Superior temporal gyrus (tissue), 1 donor: ENCODE measurements at regions not wholly inside any gene's neighbourhood (a gene's known extent, or its start where the extent isn't known, plus 50 kb on each side); places are given as distances from the start of the nearest gene placed in this dataset.

ENCODE experiments used
- DNase-seq: peaks from one replicate; pipeline ENCODE4 v3.0.0-alpha.2; 2016; ENCODE audit errors: extremely low spot score

DNA sequence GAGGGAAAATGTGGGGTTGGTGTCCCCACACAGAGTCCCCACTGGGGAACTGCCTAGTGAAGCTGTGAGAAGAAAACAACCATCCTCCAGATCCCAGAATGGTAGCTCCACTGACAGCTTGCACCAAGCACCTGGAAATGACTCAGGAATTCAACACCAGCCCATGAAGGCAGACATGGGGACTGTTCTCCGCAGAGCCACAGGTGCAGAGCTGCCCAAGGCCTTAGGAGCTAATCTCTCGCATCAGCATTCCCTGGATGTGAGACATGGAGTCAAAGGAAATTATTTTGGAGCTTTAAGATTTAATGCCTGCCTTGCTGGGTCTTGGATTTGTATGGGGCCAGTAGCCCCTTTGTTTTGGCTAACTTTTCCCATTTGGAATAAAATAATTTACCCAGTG, 367.9 kb downstream of the FAM133A start:
- no peak for DNase-seq

DNA sequence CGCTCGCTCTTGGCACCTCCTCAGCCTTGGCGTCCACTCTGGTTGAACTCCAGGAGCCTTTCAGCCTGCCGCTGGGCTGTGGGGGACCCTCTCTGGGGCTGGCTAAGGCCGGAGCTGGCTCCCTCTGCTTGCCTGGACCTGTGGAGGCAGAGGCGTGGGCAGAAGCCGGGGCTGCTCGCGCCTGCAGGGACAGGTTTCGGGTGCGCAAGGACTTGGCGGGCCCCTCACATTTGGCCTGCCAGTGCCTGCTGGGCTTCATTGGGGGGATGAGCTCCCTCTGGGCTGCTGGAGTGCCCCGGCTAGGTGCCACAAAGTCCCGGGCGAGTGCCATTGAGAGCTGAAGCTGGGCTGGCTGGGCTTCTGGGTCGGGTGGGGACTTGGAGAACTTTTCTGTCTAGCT, 371.7 kb downstream of the FAM133A start:
- DNase-seq, result no peak

DNA sequence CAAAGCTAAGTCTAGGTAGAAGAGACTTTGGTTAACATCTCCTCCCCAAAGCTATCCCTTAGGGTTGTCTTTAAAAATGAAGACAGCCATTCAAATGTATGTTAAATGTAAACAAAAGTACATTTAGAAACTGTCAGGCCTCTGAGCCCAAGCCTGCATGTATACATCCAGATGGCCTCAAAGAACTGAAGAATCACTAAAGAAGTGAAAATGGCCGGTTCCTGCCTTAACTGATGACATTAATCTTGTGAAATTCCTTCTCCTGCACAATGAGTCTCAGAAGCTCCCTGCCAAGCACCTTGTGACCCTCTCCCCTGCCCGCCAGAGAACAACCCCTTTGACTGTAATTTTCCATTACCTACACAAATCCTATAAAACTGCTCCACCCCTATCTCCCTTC, 377.9 kb downstream of the FAM133A start:
- no peak for DNase-seq

DNA sequence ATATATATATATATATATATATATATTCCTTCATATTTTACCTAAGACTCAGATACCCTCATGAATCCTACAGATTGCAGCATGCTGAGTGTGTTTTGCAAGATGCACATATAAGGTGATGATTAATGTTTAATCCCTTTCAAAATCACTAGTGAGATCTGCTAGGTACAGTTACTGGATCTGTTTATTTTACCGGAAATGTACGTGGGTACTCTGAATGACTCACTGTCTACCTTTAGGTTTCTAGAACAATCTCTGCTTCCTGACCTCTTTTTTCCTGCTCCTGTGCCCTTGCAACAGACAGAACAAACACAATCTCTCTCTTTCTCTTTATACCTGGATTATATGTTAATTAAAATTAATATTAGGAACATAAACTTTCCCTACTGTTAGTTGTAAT, 379.6 kb downstream of the FAM133A start:
- DNase-seq, result no peak

DNA sequence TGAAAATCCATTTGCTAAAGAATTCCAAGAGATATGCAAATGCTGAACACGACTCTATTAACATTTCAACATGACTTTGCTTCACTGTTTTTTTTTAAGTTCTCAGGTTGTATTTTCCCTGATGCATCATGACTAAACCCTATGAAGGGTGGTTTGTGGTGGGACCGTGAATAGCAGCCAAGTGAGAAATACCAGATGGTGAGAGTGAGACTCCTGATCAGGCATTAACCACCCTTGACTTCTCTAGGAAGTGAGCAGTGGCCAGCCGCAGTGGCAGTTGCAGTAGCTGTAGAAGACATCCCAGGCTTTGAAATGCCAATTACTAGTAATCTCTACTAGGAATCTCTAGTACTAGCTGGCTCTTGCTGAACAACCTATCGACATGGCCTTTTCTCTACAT, 383.4 kb downstream of the FAM133A start:
- DNase-seq, result no peak

DNA sequence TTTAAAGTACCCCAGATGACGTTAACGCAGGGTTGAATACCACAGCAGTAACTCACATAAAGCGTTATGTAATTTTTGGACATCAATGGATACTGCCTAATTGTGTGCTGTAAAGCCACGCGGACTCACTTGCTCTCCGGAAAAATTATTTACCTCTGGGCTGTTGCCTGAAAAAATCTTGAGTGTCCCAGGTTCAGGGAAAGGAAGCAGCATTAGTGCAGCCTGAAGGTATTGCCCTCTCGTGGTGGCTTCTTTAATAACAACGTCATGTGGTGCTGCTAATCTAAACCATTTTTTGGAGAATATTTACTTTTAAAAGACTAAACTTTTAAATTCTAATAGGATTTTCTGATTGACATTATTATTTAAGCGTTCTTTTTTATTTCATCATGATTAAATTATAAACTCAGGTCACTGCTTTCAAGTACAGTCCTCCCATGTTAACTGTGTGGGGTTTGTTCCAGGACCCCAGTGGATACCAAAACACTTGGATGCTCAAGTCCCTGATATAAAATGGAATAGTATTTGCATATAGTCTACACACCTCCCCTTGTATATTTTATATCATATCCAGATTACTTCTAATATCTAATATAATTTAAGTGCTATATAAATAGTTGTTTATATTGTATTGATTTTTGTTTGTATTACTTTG, 384.8 kb downstream of the FAM133A start:
- DNase-seq, result peak; percentile 20

DNA sequence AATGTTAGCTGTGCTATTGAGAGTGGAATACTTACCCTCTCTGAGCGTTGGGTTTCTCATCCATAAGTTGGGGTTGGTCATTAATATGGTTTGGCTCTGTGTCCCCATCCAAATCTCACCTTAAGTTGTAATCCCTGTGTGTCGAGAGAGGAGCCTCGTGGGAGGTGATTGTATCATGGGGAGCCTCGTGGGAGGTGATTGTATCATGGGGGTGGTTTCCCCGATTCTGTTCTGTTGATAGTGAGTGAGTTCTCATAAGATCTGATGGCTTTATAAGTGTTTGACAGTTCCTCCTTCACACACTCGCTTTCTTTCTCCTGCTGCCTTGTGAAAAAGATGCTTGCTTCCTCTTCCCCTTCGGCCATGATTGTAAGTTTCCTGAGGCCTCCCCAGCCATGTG, 391.1 kb downstream of the FAM133A start:
- no peak for DNase-seq

DNA sequence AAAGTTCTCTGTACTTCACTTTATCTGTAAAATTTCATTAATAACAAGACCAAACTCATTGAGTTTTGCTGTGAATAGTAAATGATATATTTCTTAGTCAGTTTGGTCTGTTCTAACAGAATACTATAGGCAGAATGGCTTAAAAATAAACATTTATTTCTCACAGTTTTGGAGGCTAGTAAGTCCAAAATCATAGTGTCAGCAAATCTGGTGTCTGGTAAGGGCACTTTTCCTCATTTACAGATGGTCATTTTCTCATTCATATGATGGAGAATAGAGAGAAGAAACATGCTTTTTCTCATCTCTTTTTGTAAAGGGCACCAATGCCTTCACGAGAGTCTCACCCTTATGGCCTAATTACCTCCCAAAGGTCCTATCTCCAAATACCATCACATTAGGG, 415.1 kb downstream of the FAM133A start:
- DNase-seq, result no peak

DNA sequence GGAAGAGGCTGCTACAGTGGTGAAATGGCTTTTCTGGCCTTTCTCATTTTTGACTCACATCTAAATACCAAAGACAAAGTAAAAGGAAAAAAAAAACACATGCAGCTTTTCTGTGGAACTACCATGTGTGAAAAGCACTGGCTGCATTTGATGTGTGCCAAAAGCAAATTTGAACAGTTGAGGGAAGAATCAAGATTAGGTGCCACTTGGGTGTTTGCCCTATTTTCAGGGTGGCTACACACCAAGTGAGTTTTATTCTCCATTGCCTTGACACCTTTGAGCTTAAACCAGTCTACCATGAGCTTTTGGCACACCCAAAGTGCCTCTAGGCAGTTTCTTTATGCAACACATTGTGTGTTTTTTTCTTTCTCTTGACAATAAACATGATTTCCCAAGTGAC, 423.9 kb downstream of the FAM133A start:
- DNase-seq, result no peak

DNA sequence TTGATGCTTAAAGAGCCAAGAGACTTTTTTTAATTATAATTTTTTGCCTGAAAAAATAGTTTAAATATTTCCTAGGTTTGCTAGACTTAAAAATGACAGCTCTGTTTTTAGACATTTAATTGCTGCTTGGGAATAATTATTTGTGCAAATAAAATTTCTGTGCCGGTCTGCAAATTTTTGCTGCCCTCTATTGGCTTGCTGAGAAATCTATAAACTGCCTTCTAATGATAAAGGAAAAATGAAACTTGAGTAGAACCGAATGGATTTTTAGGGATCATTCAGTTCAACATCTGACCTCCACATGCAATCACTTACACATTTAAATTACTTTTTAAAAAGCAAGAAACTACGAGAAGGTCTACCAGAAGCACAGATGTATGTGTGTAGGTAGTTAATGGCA, 434.0 kb downstream of the FAM133A start:
- no peak for DNase-seq

DNA sequence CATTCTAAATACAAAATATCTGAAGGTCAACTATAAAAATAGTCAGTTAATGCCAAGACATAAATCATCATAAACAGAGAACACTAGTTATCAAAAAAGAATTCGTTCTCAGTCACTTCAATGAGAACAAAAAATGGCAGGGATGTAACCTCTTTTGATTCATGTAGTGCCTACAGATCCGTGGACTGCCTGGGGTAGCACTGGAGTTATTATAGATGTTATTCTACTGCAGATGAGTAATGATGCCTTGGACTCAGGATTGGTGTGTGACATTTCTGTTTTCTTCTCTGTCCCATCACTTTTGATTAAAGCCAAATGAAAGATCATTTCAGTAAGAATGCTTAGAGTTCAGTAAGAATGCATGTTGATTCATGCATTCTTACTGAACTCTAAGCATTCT, 440.4 kb downstream of the FAM133A start:
- no peak for DNase-seq

DNA sequence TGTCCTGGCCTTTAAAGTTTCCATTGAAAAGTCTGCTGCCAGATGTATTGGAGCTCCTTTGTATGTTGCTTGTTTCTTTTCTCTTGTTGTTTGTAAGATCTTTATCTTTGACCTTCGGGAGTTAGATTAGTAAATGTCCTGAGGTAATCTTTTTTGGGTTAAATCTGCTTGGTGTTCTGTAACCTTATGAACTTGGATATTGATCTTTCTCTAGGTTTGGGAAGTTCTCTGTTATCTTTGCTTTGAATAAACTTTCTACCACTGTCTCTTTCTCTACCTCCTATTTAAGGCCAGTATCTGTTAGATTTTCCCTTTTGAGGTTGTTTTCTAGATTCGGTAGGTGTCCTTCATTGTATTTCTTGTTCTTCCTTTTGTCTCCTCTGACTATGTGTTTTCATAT, 447.8 kb downstream of the FAM133A start:
- no peak for DNase-seq

DNA sequence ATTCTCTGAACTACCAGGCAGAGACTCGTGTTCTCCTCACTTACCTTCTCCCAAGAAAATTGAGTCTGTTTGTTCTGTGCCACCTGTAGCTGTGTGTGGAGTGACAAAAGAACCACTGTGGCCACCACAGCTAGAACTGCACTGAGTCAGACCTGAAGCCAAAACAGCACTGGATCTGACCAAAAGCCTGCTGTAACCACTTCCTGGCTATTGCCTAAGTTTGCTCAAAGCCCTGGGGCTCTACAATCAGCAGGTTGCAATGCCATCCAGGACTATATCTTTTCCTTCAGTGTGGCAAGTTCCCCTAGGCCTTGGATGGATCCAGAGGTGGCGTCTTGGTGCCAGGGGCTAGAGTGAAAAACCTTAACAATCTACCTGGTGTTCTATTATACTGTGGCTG, 449.1 kb downstream of the FAM133A start:
- no peak for DNase-seq

DNA sequence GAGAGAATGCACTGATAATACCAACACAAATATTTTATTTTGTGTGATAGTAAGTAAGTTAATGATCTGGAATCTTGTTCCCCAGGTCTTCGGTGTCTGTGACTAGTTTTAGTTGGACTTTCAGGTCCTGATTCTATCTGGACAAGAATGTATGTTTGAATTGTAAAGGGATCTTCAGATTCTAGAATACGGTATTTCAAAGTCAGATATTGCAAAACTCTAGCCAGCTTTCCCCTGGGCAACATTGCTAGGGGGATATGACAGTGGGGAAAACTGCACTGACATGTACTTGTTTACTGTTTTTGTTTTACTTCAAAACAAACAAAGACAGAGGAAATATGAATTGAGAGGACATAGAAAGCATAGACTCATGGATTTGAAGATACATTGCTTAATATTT, 489.0 kb downstream of the FAM133A start:
- DNase-seq, result no peak

DNA sequence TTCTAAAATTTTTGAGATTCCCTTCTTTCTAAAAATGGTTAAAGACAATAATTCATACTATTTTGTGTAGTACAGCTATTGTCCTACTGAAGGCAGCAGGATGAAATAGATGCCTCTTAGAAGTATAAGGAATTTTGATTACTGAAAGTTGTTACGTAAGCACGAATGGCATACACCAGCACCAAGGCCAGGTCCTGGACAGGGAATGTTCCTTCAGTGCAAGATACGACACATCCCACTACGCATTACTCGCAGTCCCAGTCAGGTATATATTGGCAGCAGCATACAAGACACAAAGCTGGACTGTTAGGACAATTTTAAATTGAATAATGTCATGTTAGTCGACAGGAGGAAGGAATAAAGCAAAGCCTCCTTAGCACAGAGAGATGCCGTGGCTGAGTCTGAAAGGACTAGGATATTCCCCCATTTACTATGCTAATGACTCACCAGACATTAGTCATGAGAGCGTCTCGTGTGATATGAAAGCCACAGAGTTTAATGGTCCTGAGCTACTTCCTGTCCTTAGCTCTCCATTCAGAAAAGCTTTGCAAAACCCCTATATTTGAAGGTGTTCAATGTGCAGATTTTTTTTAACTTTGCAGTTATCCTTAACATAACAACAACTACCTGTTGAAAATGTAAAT, 504.3 kb downstream of the FAM133A start:
- DNase-seq, result no peak

DNA sequence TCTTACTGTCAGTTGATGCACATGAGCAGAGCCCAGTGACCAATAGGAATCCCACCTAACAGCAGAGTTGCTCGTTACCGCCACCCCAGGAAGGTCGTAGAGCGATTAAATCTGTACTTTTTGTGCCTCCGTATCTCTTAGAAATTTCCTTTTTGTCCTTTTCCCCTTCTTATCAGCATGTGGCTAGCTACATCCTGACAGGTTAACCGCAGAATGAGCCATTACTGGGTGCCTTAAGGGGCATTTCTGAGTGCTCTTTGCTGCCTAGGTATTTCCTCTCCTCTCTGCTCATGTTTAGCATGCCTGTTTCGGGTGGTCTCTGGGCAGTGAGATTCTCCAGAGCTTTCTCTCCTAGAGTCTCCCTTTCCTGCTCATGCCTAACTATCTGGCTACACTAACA, 530.5 kb downstream of the FAM133A start:
- DNase-seq, result no peak

DNA sequence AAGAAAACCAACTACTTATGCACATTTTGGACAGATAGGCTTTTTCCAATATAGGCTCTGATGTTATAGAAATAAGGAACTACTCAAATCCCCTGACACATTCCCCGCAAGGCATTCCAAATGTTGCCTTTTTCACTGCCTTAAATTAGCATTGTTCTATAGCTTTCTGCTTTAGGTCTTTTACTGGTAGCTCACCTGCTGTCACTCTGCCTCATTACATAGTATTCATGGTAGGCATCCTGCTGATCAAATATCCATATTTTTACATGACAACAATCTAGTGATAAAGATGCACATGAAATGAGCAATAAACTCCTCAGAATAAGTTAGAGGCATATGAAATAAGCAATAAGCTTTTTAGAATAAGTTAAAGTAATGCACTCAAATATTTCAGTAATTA, 542.7 kb downstream of the FAM133A start:
- DNase-seq, result no peak

DNA sequence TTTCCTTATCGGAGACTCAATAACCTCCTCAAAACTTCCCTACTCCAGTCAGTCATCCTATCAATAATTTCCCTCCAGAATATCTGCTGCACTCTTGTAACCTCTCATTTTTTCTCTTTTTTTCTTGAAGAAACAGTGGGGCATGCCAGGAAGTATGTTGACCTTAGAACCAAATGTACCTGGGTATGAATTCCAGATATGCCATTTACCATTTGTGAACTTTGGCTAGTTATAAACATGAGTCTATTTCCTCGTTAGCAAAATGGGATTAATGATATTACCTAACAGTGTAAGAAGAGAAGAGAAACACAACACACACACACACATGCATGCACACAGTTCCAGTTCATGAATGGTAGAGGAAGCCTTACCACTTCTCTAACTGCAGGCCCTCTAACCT, 578.2 kb downstream of the FAM133A start:
- DNase-seq, result no peak

DNA sequence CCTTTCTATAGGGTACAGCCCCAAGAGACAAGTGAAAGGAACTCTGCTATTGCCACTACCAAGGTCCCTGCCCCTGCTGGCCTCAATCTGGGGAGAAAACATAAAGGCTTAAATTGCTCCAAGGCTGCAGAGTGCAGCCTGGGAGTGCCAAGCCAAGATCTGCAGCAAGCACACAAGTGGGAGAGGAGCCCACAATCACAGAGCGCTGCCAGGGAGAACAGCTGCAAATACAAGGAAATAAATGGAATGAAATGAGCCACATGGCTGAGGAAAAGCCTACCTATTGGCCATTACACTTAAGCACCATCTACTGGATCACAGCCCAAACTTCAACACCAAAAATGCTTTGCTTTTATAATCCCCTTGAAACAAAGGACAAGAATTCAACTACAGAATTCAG, 582.4 kb downstream of the FAM133A start:
- no peak for DNase-seq

DNA sequence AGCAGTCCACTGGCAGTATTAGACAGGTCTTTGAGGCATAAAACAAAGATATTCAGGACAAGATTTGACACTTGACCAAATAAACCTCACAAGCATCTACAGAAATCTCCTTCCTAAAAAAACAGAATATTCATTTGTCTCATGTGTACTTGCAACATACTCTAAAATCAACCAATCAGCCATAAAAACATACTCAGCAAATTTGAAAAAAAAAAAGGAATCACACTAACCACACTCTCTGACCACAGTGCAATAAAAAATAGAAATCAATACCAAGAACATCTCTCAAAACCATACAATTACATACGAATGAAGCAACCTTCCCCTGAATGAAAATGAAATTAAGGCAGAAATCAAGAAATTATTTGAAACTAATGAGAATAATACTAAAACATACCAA, 591.3 kb downstream of the FAM133A start:
- no peak for DNase-seq

DNA sequence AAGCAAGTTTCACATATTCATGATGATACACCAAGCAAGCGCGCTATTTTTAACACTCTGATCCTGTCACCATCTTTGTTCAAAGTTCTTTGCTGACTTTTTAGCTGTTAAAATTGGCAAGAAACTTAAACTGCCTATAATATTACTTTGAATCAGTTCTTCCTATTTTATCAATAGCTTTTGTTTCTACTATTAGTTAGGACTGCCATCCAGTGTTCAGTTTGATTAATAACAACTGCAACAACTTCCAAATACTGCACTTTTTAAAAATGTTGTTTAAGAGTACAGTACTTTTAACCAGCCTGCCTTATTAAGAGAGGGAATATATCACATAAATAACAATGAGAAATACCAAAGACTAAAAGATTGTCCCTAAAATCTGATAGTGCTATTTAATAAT, 614.3 kb downstream of the FAM133A start:
- DNase-seq, result no peak

DNA sequence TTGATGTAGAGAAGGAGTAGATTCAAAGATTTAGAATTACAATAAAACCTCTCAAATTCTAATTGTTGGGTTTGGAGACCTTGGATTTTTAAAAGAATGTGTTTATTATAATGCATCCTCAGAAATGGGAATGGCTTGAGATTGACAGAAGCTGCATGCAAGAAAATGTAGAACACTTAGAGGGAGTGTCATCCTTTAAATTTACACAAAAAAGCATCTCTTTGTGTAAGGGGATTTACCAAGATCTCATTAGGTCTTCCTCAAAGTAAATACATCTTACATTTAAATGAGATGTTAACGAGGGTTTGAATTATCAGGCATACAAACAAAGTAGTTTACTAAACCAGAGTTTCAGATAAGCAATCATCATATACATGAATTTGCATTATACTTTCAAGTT, 615.0 kb downstream of the FAM133A start:
- no peak for DNase-seq

DNA sequence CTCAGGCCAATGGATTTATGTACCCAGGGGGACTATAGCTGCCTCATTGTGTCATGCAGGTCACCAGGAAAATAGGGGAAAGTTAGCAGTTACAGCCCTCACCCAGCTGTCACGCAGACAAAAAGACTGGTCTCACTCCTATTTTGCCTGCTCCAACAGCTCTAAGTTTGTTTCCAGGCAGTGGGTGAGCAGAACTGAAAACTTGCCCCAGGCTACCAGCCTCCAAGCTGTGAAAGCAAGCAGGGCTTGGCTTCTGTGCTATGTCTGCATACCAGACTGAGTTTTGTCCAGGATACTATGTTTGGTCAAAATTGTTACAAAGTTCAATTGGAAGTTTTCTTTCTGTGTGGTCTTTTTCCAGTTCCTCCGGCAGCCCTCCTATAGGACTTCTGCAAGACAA, 628.4 kb downstream of the FAM133A start:
- no peak for DNase-seq

DNA sequence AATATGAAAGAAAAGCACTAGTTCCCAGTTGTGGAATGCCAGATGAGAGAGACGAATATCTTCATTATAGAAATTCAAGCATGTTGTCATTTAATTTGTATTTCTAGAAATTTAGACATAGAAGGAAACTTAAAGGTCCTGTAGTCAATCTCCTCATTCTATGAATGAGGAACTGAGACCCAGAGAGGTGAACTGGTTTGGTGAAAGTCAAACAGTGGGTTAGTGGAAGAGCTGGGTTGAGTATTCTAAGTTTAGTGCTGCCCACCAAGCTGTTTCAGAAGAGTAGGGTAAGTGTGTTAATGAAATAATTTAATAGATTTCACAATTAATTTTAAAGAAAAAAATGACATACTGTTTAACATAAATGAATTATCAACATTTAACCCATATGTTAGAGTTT, 655.2 kb downstream of the FAM133A start:
- no peak for DNase-seq
